ENCODE measurements at regions not wholly inside any gene's neighbourhood (a gene's known extent, or its start where the extent isn't known, plus 50 kb on each side); places are given as distances from the start of the nearest gene placed in this dataset.

DNA sequence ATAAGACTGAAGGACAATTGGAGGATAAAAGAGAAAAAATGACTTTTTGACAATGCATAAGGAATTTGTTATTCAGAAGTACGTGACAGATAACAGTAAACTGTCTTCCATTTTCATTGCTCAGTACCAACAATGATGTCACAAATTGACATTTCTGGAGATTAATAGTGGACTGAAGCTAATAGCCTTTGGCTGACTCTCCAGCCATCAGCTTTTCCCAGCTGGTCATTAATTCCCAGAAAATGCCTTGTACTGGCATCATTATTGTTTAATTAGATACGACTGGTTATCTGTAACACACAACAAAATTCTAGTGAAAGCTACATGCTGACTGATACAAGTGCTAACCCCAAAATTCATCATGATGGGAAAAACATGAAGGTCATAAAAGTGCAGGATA is 147.9 kb upstream of the FGF13 start:
- no peak overlapping the region for H3K27ac ChIP-seq
- H3K36me3 Mint-ChIP-seq, result no peaks in the 10 kb centered on the region
- H3K27me3 ChIP-seq, result no peaks in the 10 kb centered on the region
- no peaks in the 10 kb centered on the region for H3K9me3 Mint-ChIP-seq
- H3K4me3 ChIP-seq, result no peak overlapping the region
- no peak overlapping the region for H3K27ac Mint-ChIP-seq
- peaks cover 30% of the 10 kb centered on the region for H3K4me1 Mint-ChIP-seq
- peaks cover 5% of the 10 kb centered on the region for H3K4me1 ChIP-seq
- H3K9me3 ChIP-seq (ENCODE audit: low read depth), result no peaks in the 10 kb centered on the region
- no peaks in the 10 kb centered on the region for H4K20me1 ChIP-seq (ENCODE audit: low read depth)
- H3K79me2 ChIP-seq (ENCODE audit: low read depth), result no peaks in the 10 kb centered on the region
- H3K27me3 Mint-ChIP-seq (ENCODE audit: insufficient read depth, low read depth), result peaks cover 6% of the 10 kb centered on the region
- no peak overlapping the region for H2AFZ ChIP-seq (replicated peaks)
- no peak for TF ChIP-seq EZH2phosphoT487 (IDR thresholded peaks at IDR 0.05)
- no peak for TF ChIP-seq EZH2 (IDR thresholded peaks at IDR 0.05)
- TF ChIP-seq, protein P1, sequence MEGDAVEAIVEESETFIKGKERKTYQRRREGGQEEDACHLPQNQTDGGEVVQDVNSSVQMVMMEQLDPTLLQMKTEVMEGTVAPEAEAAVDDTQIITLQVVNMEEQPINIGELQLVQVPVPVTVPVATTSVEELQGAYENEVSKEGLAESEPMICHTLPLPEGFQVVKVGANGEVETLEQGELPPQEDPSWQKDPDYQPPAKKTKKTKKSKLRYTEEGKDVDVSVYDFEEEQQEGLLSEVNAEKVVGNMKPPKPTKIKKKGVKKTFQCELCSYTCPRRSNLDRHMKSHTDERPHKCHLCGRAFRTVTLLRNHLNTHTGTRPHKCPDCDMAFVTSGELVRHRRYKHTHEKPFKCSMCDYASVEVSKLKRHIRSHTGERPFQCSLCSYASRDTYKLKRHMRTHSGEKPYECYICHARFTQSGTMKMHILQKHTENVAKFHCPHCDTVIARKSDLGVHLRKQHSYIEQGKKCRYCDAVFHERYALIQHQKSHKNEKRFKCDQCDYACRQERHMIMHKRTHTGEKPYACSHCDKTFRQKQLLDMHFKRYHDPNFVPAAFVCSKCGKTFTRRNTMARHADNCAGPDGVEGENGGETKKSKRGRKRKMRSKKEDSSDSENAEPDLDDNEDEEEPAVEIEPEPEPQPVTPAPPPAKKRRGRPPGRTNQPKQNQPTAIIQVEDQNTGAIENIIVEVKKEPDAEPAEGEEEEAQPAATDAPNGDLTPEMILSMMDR (IDR thresholded peaks at IDR 0.05), result no peak
- no peak overlapping the region for H3K4me2 ChIP-seq
- H3K4me3 Mint-ChIP-seq, result no peak overlapping the region
- H3K36me3 ChIP-seq, result no peaks in the 10 kb centered on the region
- H3K9ac ChIP-seq, result no peak overlapping the region
- no peak for DNase-seq (ENCODE audit: low spot score)
- H3F3A ChIP-seq (ENCODE audit: low read depth), result no peaks in the 10 kb centered on the region

DNA sequence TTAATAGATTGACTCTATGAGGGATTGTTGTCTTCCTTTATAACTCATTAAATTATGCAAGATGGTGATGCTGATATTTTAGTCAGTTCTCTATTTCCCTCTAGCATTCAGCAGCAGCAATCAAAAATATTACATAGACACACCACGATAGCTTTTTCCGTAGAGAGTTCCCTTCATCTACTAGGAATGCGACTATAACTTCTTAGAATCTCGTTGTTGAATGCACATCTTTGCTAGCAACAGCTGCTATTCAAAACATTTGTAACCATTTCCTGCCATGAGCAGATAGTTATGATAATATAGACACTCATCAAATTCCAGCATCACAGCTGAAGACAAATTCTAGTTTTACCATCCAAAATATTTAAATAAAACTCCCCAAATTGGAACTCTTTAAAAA is 147.4 kb upstream of the FGF13 start:
- no peaks in the 10 kb centered on the region for H3K36me3 ChIP-seq
- no peak overlapping the region for H2AFZ ChIP-seq (replicated peaks)
- Mint-ChIP-seq H3K36me3 (no peaks in the 10 kb centered on the region), H3K27me3 (ENCODE audit: insufficient read depth, low read depth) (peaks cover 6% of the 10 kb centered on the region), H3K4me3 (no peak overlapping the region), H3K27ac (no peak overlapping the region), H3K4me1 (peaks cover 30% of the 10 kb centered on the region), H3K9me3 (no peaks in the 10 kb centered on the region)
- no peaks in the 10 kb centered on the region for H3K9me3 ChIP-seq (ENCODE audit: low read depth)
- no peaks in the 10 kb centered on the region for H3K79me2 ChIP-seq (ENCODE audit: low read depth)
- H3K27me3 ChIP-seq, result no peaks in the 10 kb centered on the region
- H3K4me3 ChIP-seq, result no peak overlapping the region
- H3K4me1 ChIP-seq, result peaks cover 5% of the 10 kb centered on the region
- no peaks in the 10 kb centered on the region for H3F3A ChIP-seq (ENCODE audit: low read depth)
- H4K20me1 ChIP-seq (ENCODE audit: low read depth), result no peaks in the 10 kb centered on the region
- no peak overlapping the region for H3K27ac ChIP-seq
- H3K9ac ChIP-seq, result no peak overlapping the region
- no peak for DNase-seq (ENCODE audit: low spot score)
- TF ChIP-seq EZH2phosphoT487 (IDR thresholded peaks at IDR 0.05), result no peak
- TF ChIP-seq, protein P1 (IDR thresholded peaks at IDR 0.05), result no peak
- TF ChIP-seq EZH2 (IDR thresholded peaks at IDR 0.05), result no peak
- no peak overlapping the region for H3K4me2 ChIP-seq

DNA sequence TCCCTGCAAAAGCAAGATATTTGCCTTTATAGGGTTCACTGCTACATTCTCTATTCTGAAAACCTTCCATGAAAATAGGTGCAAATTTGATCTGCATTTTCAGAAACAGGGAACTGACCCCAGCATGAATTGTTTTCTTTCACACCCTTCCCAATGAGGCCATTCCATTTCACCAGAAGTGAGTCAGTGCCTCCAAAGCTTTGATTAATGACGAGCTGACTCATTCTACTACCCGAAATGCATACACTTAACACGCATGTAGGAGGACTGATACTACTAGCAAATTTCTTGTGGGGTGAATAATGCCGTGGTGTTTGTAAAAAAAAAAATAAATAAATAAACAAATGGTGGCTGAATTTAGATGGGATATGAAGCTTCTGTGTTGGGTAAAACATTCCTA is 146.9 kb upstream of the FGF13 start:
- Histone ChIP-seq H3K27ac (no peak overlapping the region), H3K4me2 (no peak overlapping the region), H4K20me1 (ENCODE audit: low read depth) (no peaks in the 10 kb centered on the region), H3K27me3 (no peaks in the 10 kb centered on the region), H3K4me1 (peaks cover 5% of the 10 kb centered on the region), H2AFZ (replicated peaks) (no peak overlapping the region), H3K36me3 (no peaks in the 10 kb centered on the region), H3K4me3 (no peak overlapping the region), H3F3A (ENCODE audit: low read depth) (no peaks in the 10 kb centered on the region), H3K79me2 (ENCODE audit: low read depth) (no peaks in the 10 kb centered on the region), H3K9me3 (ENCODE audit: low read depth) (no peaks in the 10 kb centered on the region), H3K9ac (no peak overlapping the region)
- no peak for DNase-seq (ENCODE audit: low spot score)
- Mint-ChIP-seq H3K4me3 (no peak overlapping the region), H3K4me1 (peaks cover 30% of the 10 kb centered on the region), H3K27ac (no peak overlapping the region), H3K36me3 (no peaks in the 10 kb centered on the region), H3K9me3 (no peaks in the 10 kb centered on the region), H3K27me3 (ENCODE audit: insufficient read depth, low read depth) (peaks cover 6% of the 10 kb centered on the region)
- TF ChIP-seq, protein P1 (IDR thresholded peaks at IDR 0.05), result no peak
- TF ChIP-seq EZH2phosphoT487 (IDR thresholded peaks at IDR 0.05), result no peak
- TF ChIP-seq EZH2 (IDR thresholded peaks at IDR 0.05), result no peak
